GM19239 (cell line): ENCODE measurements at regions not wholly inside any gene's neighbourhood (a gene's known extent, or its start where the extent isn't known, plus 50 kb on each side); places are given as distances from the start of the nearest gene placed in this dataset.
"Not testable (repeated sequence)": the region's sequence is repeated elsewhere in the genome, so short reads cannot be mapped to it uniquely, and the experiment has no call there.

Source experiments
- DNase-seq: peaks from one replicate; pipeline ENCODE4 v3.0.0; 2011; ENCODE audit warnings: low spot score; ENCODE audit not compliant: insufficient read length
- FAIRE-seq: peaks from 2 replicates; lab custom pipeline; 2011; peaks lifted over from hg19 to GRCh38; lab: Jason Lieb, UNC

DNA sequence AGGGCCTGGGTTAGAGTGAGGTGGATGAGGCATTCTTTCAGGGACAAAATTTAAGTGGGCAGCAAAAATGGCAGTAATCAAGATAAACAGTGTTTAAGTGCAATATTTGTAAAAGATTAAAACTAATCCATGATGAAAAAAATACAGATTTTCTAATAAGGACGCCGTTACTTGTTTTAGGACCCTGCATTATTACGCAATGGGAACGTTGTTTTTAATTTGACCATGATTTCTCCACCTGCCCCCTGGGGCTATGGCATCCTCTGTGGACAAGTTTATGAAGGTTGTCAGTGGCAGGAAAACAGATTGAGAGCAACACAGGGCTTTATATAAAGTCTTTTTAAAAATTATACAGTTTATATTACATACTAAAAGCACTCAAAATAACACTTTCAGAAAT, 380.6 kb upstream of the PHF14 start:
- DNase-seq = no peak
- no peak for FAIRE-seq

DNA sequence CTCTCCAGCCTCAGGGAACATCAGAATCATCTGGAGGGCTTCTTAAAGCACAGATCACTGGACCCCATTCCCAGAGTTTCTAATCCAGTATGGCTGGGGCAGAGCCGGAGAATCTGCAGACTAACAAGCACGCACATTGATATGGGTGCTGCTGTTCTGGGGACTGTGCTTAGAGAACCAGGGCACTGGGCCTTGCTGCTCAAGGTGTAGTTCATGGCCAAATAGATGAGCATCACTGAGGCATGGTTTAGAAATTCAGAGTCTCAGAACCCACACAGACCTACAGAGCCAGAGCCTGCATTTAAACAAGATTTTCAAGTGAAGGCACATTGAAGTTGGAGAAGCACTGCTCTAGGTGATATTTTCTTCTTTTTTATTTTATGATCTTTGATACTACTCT, 376.8 kb upstream of the PHF14 start:
- FAIRE-seq = no peak

GRCh38 chr7:10604128-10604527, 369.5 kb upstream of the PHF14 start:
- DNase-seq (no peak), FAIRE-seq (no peak)

More for the DNA sequence above, 376.8 kb upstream of the PHF14 start:
- no peak for DNase-seq

GRCh38 chr7:10612950-10613349, 360.7 kb upstream of the PHF14 start:
- no peak for FAIRE-seq

DNA sequence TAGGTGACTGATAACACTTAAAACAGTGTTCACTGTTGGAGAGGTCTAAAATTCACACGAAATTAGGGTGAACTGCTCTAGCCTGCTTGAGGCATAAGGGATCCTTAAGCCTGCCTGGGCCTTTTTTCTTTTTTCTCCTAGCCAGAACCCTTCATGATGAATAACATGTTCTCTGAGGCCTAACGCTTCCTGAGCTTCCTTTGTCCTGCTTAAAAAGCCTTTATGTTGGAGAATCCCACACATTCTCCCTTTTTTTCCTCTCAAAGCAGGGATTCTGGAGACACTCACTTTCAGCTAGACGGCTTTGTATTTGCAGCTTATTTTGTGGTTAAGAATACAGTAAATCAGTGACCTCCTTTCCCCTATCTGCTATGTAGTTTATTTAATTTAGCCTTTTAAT, 354.7 kb upstream of the PHF14 start:
- FAIRE-seq (no peak), DNase-seq (no peak)

More at GRCh38 chr7:10612950-10613349, 360.7 kb upstream of the PHF14 start:
- DNase-seq = no peak

DNA sequence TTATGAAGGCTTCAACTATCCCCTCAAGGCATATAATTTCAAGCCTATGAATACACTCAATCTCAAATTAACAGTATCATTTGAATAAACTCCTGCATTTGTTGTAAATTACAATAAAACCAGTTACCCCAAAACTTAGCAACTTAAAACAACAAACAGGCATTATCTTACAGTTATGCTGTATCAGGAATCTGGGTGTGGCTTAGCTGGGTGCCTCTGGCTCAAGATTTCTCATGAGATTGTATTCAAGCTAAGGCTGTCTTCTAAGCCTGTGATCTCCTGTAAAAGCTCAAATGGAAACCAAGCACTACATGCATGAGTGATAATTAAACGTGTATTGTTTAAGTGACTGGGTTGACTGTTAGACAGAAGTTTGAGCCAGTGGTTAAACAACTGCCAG, 341.0 kb upstream of the PHF14 start:
- no peak for FAIRE-seq

DNA sequence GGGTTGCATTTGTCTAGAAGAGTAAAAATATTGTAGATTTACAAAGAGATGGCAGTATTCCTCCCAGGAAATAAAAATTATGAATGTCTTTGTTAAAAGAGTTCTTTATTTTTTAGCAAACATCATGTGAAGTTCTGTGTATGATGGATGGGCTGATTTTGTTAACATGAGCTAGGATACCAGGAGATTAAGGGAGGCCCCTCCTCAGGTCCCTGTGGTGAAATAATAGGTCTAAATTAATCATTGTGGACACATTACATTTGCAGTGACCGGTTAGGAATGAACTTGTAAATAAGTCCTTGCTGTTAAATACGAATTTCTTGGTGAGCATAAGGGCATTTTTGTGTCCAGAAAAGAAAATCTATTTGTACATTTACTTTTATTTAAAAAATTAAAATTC, 339.4 kb upstream of the PHF14 start:
- no peak for FAIRE-seq
- no peak for DNase-seq

More for the DNA sequence above, 341.0 kb upstream of the PHF14 start:
- no peak for DNase-seq

DNA sequence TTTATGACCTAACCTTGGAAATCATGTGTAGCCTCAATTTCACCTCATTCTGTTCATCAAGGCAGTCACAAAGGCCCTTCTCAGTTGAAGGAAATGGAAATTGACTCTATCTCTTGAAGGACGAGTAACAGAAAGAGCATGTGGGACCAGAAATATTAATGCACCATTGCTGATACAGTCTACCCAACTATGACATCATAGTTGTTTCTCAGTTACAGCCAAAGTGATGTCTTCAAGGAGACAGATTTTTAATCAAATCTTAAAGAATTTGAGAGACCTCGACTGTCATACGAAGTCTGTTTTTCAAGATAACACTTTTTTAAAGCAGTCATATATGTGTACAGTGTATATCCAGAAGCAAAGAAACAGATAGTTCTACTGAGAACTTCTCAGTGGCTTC, 335.7 kb upstream of the PHF14 start:
- FAIRE-seq (no peak), DNase-seq (no peak)

DNA sequence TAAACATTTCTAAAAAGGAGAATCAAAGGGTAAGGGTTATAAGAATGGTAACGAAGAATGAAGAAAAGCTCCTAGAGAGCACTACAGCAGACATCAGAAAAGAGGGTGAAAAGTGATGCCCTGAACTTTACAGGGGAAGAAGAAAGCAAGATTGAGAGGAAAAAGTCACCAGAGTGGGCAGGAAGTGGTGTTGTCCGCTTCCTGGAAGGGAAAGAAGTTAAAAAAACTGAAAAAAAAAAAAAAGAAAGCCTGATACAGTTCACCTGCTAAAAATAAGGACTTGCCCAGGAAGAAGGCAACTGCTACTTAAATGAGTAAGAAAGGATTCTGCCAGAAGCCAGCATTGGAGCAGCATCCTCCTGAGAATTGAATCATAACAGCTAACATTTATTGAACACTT, 330.1 kb upstream of the PHF14 start:
- no peak for DNase-seq
- no peak for FAIRE-seq

GRCh38 chr7:10644849-10645248, 328.8 kb upstream of the PHF14 start:
- DNase-seq = no peak
- FAIRE-seq = no peak

- FAIRE-seq = no peak
- no peak for DNase-seq
These were observed 327.5 kb upstream of the PHF14 start for GRCh38 chr7:10646194-10646593.

DNA sequence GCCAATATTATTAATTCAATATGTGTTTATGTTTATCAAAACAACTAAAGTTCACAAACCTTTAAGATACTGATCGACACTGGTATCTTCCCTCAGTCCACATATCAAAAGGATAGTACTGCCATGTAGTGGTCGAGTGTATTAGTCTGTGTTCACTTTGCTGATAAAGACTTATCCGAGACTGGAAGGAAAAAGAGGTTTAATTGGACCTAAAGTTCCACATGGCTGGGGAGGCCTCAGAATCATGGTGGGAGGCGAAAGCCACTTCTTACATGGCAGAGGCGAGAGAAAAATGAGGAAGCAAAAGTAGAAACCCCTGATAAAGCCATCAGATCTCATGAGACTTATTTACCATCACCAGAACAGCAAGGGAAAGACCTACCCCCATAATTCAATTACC, 325.4 kb upstream of the PHF14 start:
- FAIRE-seq = no peak
- no peak for DNase-seq

DNA sequence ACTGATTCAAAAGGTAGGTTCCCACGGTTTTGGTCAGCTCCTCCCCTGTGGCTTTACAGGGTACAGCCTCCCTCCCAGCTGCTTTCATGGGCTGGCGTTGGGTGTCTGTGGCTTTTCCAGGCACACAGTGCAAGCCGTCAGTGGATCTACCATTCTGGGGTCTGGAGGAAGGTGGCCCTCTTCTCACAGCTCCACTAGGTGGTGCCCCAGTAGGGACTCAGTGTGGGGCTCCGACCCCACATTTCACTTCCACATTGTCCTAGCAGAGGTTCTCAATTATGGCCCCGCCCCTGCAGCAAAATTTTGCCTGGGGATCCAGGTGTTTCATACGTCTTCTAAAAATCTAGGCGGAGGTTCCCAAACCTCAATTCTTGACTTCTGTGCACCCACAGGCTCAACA, 324.6 kb upstream of the PHF14 start:
- FAIRE-seq, DNase-seq: not testable (repeated sequence)

GRCh38 chr7:10655031-10655430, 318.6 kb upstream of the PHF14 start:
- FAIRE-seq (no peak), DNase-seq (no peak)

- FAIRE-seq = no peak
- no peak for DNase-seq
These were observed 316.5 kb upstream of the PHF14 start for GRCh38 chr7:10657201-10657600.

GRCh38 chr7:10657837-10658236, 315.8 kb upstream of the PHF14 start:
- FAIRE-seq (no peak), DNase-seq (no peak)

DNA sequence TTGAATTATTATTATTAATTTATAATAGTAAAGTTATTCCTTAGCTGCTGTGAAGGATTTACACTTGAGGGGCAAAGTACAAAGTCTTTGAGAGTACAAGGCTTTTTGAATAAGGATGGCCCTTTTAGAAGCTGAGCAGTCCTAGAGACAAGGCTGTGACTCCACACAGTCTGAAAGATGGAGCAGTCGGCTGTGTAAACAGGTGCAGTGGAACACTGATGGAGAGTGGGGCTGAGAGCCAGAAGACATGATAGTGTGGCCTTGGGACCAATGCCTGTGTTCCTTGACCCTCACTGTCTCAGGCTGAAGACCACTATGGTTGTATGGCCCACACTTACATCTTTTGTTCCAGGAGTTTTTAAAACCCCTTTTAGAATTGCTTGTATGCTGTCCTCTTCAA, 311.2 kb upstream of the PHF14 start:
- no peak for DNase-seq
- FAIRE-seq = no peak

DNA sequence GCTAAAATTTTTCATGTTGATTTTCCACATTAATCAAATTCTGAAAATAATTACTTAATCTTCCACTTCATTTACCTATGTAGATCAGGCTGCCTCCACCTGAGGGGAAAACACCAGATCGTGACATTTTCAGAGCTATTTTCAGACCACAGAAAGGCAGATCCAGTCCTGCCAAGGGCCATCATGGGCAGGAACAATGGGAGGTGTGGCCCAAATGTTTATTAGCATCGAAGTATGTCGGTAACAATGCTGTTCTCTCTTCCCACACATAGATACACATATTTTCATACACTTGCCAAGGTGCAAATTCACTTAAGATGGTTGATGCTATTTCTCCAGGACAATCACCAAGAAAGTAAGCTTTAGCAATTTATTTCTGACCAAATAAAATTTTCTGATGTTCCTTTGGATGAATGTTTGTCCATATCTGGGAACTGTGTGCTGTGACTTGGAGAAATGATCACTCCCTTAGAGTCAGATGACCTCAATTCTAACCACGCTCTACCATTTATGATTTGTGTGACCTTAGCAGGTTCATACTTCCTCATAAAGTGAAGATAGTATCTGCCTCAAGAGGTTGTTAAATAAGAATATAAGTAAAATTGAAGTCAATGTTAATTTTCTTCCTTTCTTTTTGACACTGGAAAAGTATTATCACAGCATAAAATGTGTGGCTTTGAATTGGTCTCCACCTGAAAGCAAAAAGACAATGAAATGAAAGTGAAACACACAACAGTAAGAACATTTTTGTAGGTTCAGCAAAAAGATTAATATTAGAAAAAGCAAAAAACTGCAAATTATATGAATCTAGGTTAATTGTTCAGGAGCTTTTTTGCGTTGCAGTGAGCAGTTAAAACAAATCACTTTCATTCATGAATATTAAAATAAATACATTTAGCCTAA, 310.4 kb upstream of the PHF14 start:
- no peak for FAIRE-seq
- no peak for DNase-seq

GRCh38 chr7:10672186-10672585, 301.5 kb upstream of the PHF14 start:
- FAIRE-seq (no peak), DNase-seq (no peak)

- FAIRE-seq (no peak), DNase-seq (no peak)
These were observed 296.5 kb upstream of the PHF14 start for GRCh38 chr7:10677211-10677610.

DNA sequence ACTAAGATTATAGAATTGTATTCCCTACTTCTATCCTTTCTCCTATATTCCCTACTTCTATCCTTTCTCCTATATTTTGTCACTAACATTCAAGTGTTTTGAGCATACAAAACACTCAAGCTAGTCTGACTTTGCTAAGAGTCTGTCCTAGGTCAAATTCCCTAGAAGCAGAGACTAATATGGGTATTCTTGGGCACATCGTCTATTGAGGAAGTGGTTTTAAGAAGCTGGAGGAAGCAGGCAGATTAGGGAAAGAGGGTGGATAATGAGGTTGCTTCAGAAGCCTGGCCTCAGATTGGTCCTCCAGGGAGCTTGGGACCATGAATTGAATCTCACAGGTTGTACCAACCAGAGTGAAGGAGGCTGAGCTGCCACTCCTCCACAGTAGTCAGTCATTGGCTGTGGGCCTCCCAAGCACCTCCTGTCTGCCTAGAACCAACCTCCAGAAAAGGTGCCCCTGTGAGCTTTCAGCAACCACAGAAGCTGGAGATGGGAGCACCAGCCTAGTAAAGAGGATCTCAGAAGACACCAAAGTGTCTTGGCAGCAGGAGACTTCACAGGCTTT, 295.9 kb upstream of the PHF14 start:
- FAIRE-seq = no peak
- DNase-seq = no peak

DNA sequence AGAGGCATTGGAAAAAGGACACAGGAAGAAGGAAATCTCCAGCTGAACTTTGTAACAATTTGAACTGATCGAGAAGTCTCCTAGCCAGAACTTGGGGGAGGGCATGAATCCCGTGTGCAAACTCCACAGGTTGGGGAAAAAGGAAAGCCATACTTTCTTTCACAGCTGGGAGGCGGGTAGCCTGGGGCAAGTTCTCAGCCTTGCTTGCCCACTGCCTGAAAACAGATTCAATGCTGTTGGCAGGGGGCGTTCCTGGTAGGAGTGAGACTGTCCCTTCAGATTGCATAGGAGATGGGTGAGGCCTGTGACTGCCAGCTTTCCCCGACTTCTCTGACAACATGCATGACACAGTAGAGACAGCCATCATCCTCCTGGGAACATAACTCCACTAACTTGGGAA, 289.1 kb upstream of the PHF14 start:
- FAIRE-seq (no peak), DNase-seq (no peak)
